ENCODE measurements at regions not wholly inside any gene's neighbourhood (a gene's known extent, or its start where the extent isn't known, plus 50 kb on each side); places are given as distances from the start of the nearest gene placed in this dataset.

- DNase-seq (ENCODE audit: extremely low read depth, insufficient read length) = no peak
- H3K27me3 ChIP-seq (replicated peaks; ENCODE audit: control insufficient read depth, insufficient read depth, low read length) = no peaks in the 10 kb centered on the region; the same call in 1 of the 2 replicates
- no peak for TF ChIP-seq CTCF (IDR thresholded peaks at IDR 0.05; ENCODE audit: insufficient read depth, low read length, poor library complexity, severe bottlenecking)
These were observed 230.8 kb upstream of the SMIM21 start for GRCh38 chr18:75658330-75658729.

GRCh38 chr18:75656563-75657247 is 229.2 kb upstream of the SMIM21 start:
- H3K27me3 ChIP-seq (replicated peaks; ENCODE audit: control insufficient read depth, insufficient read depth, low read length) = no peaks in the 10 kb centered on the region; the same call in 1 of the 2 replicates
- no peak overlapping the region for H3K4me3 ChIP-seq (replicated peaks; ENCODE audit: low read depth, low read length)
- no peak for DNase-seq (ENCODE audit: extremely low read depth, insufficient read length)
- no peaks in the 10 kb centered on the region for H3K36me3 ChIP-seq (ENCODE audit: control insufficient read depth, insufficient read depth, low read length)
- no peak for TF ChIP-seq CTCF (IDR thresholded peaks at IDR 0.05; ENCODE audit: insufficient read depth, low read length, poor library complexity, severe bottlenecking)

More at GRCh38 chr18:75658330-75658729, 230.8 kb upstream of the SMIM21 start:
- Histone ChIP-seq H3K4me3 (replicated peaks; ENCODE audit: low read depth, low read length) (no peak overlapping the region), H3K36me3 (ENCODE audit: control insufficient read depth, insufficient read depth, low read length) (no peaks in the 10 kb centered on the region)

- TF ChIP-seq CTCF (IDR thresholded peaks at IDR 0.05; ENCODE audit: insufficient read depth, low read length, poor library complexity, severe bottlenecking) = no peak
- no peak for DNase-seq (ENCODE audit: extremely low read depth, insufficient read length)
- Histone ChIP-seq H3K27me3 (replicated peaks; ENCODE audit: control insufficient read depth, insufficient read depth, low read length) (no peaks in the 10 kb centered on the region; the same call in 1 of the 2 replicates), H3K4me3 (replicated peaks; ENCODE audit: low read depth, low read length) (no peak overlapping the region), H3K36me3 (ENCODE audit: control insufficient read depth, insufficient read depth, low read length) (no peaks in the 10 kb centered on the region)
These were observed 228.5 kb upstream of the SMIM21 start for GRCh38 chr18:75656035-75656434.

GRCh38 chr18:75654851-75655751 is 227.6 kb upstream of the SMIM21 start:
- H3K36me3 ChIP-seq (ENCODE audit: control insufficient read depth, insufficient read depth, low read length) = no peaks in the 10 kb centered on the region
- no peak for TF ChIP-seq CTCF (IDR thresholded peaks at IDR 0.05; ENCODE audit: insufficient read depth, low read length, poor library complexity, severe bottlenecking)
- DNase-seq (ENCODE audit: extremely low read depth, insufficient read length) = no peak
- H3K4me3 ChIP-seq (replicated peaks; ENCODE audit: low read depth, low read length) = no peak overlapping the region
- H3K27me3 ChIP-seq (replicated peaks; ENCODE audit: control insufficient read depth, insufficient read depth, low read length) = no peaks in the 10 kb centered on the region; the same call in 1 of the 2 replicates

- DNase-seq (ENCODE audit: extremely low read depth, insufficient read length) = no peak
- Histone ChIP-seq H3K36me3 (ENCODE audit: control insufficient read depth, insufficient read depth, low read length) (no peaks in the 10 kb centered on the region), H3K27me3 (replicated peaks; ENCODE audit: control insufficient read depth, insufficient read depth, low read length) (no peaks in the 10 kb centered on the region; the same call in 1 of the 2 replicates), H3K4me3 (replicated peaks; ENCODE audit: low read depth, low read length) (no peak overlapping the region)
- no peak for TF ChIP-seq CTCF (IDR thresholded peaks at IDR 0.05; ENCODE audit: insufficient read depth, low read length, poor library complexity, severe bottlenecking)
These were observed 226.9 kb upstream of the SMIM21 start for GRCh38 chr18:75654386-75654785.
